Neutrophil (primary cell): ENCODE measurements at regions not wholly inside any gene's neighbourhood (a gene's known extent, or its start where the extent isn't known, plus 50 kb on each side); places are given as distances from the start of the nearest gene placed in this dataset.
"Not testable (repeated sequence)": the region's sequence is repeated elsewhere in the genome, so short reads cannot be mapped to it uniquely, and the experiment has no call there.

Experiments used
- H3K27ac ChIP-seq: fragments of 200-600 bp; sonication (generic); 2 replicates; pipeline ENCODE4 v1.5.1; 2016; ENCODE audit warnings: mild to moderate bottlenecking, moderate library complexity
- H3K27me3 ChIP-seq: fragments of 200-600 bp; sonication (generic); 2 replicates; pipeline ENCODE4 v1.6.0; 2016; ENCODE audit warnings: mild to moderate bottlenecking
- H3K36me3 ChIP-seq: fragments of 200-600 bp; sonication (generic); 2 replicates; pipeline ENCODE4 v1.5.1; 2017
- H3K4me1 ChIP-seq, 2 experiments: fragments of 200-600 bp in 1 of 2; sonication (generic) in 1 of 2; 1 replicate in 1 of 2; 2 replicates in 1 of 2; pipeline versions ENCODE4 v1.5.1 to v1.6.1; 2013 to 2016; ENCODE audit warnings: low read depth in 1 of 2, low read length in 1 of 2, mild to moderate bottlenecking in 1 of 2, moderate library complexity in 1 of 2; ENCODE audit not compliant: control insufficient read depth in 1 of 2, insufficient read depth in 1 of 2
- H3K4me3 ChIP-seq, 2 experiments: fragments of 200-600 bp in 1 of 2; sonication (generic) in 1 of 2; 1 replicate in 1 of 2; 2 replicates in 1 of 2; pipeline ENCODE4 v1.5.1; 2013 to 2016; ENCODE audit warnings: low read depth in 1 of 2, low read length in 1 of 2, mild to moderate bottlenecking in 1 of 2, moderate library complexity in 1 of 2
- H3K9me3 ChIP-seq: fragments of 200-600 bp; sonication (generic); 2 replicates; pipeline ENCODE4 v1.5.1; 2016
- CTCF ChIP-seq: fragments of 200-600 bp; sonication (generic); IDR thresholded peaks from 2 replicates; pipeline ENCODE4 v1.5.1; 2016; ENCODE audit warnings: antibody characterized with exemption

DNA sequence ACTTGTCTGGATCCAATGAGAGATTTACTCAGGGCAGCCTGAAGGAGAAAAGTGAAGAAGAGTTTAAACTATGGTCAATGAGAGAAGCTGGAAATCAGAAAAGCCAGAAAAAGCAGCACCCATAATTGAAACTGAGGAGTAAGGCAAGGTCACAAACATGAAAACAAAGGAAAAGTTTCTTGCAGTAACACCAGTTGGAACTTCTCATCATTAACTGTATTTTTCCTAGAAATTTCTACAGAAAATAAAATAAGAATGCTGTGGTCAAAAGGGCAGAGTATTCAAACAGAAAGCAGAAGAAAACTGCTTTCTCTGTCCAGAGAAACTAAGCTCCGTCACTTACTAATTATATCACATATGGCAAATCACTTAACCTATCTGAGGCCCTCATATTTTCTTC, 102.2 kb downstream of the OR13H1 start:
- Histone ChIP-seq H3K4me3 (no peak overlapping the region), H3K4me1 (no peaks in the 10 kb centered on the region), H3K27ac (no peak overlapping the region), H3K36me3 (no peaks in the 10 kb centered on the region), H3K9me3 (no peaks in the 10 kb centered on the region), H3K27me3 (no peaks in the 10 kb centered on the region)
- no peak for TF ChIP-seq CTCF

DNA sequence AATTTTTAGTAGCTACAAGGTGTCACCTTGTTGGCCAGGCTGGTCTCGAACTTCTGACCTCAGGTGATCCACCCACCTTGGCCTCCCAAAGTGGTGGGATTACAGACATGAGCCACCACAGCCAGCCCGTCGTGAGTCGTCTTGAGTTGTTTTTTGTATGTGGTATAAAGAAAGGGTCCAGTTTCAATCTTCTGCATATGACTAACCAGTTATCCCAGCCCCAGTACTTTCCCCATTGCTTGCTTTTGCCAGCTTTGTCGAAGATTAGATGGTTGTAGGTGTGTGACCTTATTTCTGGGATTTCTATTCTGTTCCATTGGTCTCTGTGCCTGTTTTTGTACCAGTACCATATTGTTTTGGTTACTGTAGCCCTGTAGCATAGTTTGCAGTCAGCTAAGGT, 105.9 kb downstream of the OR13H1 start:
- no peak for TF ChIP-seq CTCF
- no peak overlapping the region for H3K4me3 ChIP-seq
- H3K27ac ChIP-seq = no peak overlapping the region

DNA sequence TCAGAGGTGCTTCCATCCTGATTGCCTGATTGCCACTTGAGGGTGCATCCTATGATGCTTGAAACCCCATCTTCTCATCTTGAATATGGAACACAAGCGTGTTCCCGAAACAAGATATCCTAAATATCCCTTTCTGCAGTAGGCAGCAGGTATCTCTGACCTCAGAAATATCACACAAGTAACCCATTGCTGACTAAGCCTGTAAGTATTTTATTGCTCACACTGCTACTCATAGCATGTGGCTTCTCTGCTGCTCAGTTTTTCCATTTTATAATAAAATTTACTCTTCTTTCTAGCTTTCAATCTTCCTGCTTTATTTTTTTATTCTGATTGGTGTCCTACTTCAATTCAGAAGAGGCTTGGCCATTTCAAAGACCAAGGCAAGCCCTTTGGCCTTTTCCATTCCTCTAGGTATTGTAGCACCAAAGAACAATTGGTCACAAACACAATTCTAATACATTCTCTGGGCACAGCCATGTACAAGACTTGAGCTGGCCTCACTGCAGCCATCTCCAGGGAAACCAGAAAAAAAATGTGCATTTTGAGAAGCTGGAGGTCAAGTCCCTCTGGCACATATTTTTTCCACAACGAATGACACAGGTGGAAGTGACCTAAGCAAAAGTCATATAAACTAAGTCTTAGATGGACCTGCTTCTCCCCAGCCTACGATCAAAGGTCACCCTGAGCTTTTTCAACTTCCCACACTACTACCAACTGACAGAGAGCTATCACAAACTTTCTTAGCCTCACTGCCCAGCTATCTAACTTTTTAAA, 107.0 kb downstream of the OR13H1 start:
- Histone ChIP-seq H3K9me3 (no peaks in the 10 kb centered on the region), H3K4me1 (no peaks in the 10 kb centered on the region), H3K27ac (no peak overlapping the region), H3K4me3 (no peak overlapping the region), H3K36me3 (no peaks in the 10 kb centered on the region), H3K27me3 (no peaks in the 10 kb centered on the region)
- no peak for TF ChIP-seq CTCF

More for the DNA sequence above, 105.9 kb downstream of the OR13H1 start:
- no peaks in the 10 kb centered on the region for H3K9me3 ChIP-seq
- H3K27me3 ChIP-seq = no peaks in the 10 kb centered on the region
- no peaks in the 10 kb centered on the region for H3K36me3 ChIP-seq
- no peaks in the 10 kb centered on the region for H3K4me1 ChIP-seq

- not testable (repeated sequence) for H3K9me3 ChIP-seq, H3K4me1 ChIP-seq, H3K27me3 ChIP-seq, H3K4me3 ChIP-seq, H3K36me3 ChIP-seq, H3K27ac ChIP-seq
Observed at GRCh38 chrX:131663726-131664125, 119.9 kb downstream of the OR13H1 start.

DNA sequence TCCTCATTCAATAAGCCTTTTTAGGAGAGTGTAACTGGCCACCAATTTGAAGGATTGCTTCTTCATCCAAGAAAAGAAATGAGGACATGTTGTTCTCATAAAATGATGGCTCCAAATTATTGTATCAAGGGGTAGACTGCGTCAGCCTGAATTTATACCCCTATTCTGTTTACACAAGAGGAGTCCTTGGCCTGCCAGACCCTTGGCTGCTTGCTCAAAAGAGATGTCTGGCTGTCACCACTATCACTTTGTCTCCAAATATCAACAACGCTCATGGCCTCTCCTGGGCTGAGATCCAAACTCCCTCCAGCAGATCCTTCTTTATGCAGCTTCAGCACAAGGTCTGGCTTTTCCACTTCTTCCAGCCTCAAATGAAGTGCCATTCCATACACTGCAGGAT, 127.9 kb downstream of the OR13H1 start:
- no peak overlapping the region for H3K27ac ChIP-seq
- no peak overlapping the region for H3K4me3 ChIP-seq
- H3K9me3 ChIP-seq = no peaks in the 10 kb centered on the region
- no peaks in the 10 kb centered on the region for H3K4me1 ChIP-seq
- no peaks in the 10 kb centered on the region for H3K27me3 ChIP-seq
- no peak for TF ChIP-seq CTCF
- no peaks in the 10 kb centered on the region for H3K36me3 ChIP-seq

DNA sequence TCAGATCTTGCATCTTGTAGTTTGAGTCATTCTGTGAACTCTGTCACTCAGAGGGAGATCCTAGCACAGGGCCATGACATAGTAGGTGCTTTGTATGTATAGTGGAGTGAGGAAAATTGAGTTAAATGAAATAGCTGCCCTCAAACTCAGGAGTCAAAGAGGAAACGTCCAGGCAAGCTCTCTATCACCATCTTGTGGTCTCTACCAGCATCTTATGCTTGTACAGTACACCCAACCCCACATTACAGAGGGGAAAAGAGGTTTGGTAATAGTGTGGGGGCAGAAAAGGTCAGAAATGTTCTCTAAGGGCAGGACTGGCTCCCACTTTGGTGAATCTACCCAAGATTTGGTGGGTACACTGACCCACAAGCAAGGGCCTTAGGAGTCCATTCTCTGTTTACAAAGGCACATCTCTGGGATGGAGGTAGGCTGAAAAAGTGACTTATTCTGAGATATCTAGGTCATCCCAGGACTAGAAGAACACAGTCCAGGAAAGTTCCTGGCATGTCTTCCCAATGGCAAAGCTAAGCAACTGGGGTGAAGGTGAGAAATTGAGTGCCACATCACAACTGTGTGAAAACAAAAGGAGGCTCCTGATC, 131.8 kb downstream of the OR13H1 start:
- Histone ChIP-seq H3K9me3 (no peaks in the 10 kb centered on the region), H3K4me1 (no peaks in the 10 kb centered on the region), H3K27ac (no peak overlapping the region), H3K4me3 (no peak overlapping the region), H3K36me3 (no peaks in the 10 kb centered on the region), H3K27me3 (no peaks in the 10 kb centered on the region)
- no peak for TF ChIP-seq CTCF
